ENCODE measurements at regions not wholly inside any gene's neighbourhood (a gene's known extent, or its start where the extent isn't known, plus 50 kb on each side); places are given as distances from the start of the nearest gene placed in this dataset.

DNA sequence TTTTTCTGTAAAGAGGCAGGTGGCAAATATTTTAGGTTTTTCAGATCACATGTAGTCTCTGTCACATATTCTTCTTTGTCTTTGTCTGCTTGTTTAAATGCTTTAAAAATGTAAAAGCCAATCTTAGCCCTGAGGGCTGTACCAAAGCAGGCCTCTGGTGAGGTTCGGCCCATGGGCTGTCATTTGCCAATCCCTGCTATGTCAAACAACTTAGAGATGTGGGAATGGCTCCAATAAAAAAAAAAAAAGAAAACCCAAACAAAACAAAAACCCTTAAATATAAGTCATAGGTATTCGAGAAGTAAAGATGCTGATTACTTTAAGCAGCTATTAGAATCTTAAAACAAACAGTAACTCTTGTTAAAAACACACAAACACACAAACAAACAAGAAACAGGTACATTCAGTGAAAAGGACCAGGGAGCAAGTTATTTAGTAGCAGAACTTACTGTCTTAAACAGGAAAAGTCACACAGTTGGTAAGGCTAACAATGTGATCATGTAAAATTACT, 61.4 kb upstream of the NAMPT start:
- no peaks in the 10 kb centered on the region for H3K27me3 ChIP-seq (ENCODE audit: control insufficient read depth in 3 of 3, insufficient read depth in 3 of 3, low read length in 2 of 3)
- peak overlapping the region in 1 of 2 donors; percentile 67 for H3K27ac ChIP-seq (ENCODE audit: low read depth in 1 of 2, low read length in 1 of 2)
- no peak overlapping the region for H3K4me3 ChIP-seq
- peaks cover 0 to 6% (median 4%) of the 10 kb centered on the region in 4 donors for H3K9me3 ChIP-seq (ENCODE audit: control insufficient read depth in 4 of 4, insufficient read depth in 3 of 4, low read length in 3 of 4)
- TF ChIP-seq, protein P1, sequence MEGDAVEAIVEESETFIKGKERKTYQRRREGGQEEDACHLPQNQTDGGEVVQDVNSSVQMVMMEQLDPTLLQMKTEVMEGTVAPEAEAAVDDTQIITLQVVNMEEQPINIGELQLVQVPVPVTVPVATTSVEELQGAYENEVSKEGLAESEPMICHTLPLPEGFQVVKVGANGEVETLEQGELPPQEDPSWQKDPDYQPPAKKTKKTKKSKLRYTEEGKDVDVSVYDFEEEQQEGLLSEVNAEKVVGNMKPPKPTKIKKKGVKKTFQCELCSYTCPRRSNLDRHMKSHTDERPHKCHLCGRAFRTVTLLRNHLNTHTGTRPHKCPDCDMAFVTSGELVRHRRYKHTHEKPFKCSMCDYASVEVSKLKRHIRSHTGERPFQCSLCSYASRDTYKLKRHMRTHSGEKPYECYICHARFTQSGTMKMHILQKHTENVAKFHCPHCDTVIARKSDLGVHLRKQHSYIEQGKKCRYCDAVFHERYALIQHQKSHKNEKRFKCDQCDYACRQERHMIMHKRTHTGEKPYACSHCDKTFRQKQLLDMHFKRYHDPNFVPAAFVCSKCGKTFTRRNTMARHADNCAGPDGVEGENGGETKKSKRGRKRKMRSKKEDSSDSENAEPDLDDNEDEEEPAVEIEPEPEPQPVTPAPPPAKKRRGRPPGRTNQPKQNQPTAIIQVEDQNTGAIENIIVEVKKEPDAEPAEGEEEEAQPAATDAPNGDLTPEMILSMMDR (IDR thresholded peaks at IDR 0.05; ENCODE audit: control extremely low read depth, extremely low read depth) = no peak
- ATAC-seq (ENCODE audit: insufficient read depth, low FRiP score) (no peak), DNase-seq (no peak)
- WGBS, 2 donors = 84 to 88% methylated on average over 2 of the region's 2 CpGs
- no peaks in the 10 kb centered on the region for H3K4me1 ChIP-seq (ENCODE audit: control insufficient read depth in 5 of 5, insufficient read depth in 5 of 5, low read length in 5 of 5)
- H3K9ac ChIP-seq (ENCODE audit: insufficient read depth in 1 of 2, low read length in 2 of 2) = no peak overlapping the region
- H3K36me3 ChIP-seq (ENCODE audit: control insufficient read depth in 4 of 4, insufficient read depth in 4 of 4, low read length in 4 of 4) = no peaks in the 10 kb centered on the region

DNA sequence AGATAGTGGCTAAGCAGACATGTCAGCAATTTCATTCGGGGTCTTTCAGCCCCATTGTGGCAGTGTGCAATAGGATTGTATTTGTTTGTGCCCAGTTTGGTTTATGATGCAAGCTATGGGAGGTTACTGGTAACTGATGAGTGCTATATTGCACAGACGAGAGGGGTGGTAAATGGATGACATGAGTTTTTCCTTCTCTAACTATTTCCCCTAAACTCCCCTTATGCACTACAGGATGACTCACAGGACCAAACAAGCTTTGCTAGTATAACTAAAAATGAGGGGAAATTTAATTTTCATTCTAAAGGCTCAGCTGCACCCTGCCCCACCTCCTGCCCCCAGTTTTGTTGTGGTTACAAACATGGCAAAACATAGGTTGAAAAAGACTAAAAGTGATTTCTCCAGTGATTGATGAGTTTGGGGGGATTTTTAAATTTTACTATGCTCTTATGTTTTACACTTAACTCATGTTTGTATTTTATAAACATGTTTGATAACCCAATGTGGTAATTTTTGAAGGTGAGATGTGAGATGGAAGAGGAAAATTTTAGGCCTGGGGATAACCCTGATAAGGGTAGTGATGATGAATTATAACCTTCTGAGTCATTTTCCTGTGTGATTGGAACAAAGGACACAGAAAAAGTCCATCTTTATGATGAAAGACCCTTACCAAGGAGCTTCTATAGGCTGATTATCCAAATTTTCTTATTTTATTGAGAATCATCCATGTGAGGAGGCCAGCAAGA, 60.8 kb upstream of the NAMPT start:
- TF ChIP-seq, protein P1 (IDR thresholded peaks at IDR 0.05; ENCODE audit: control extremely low read depth, extremely low read depth) = no peak
- H3K27me3 ChIP-seq (ENCODE audit: control insufficient read depth in 3 of 3, insufficient read depth in 3 of 3, low read length in 2 of 3) = no peaks in the 10 kb centered on the region
- H3K9me3 ChIP-seq (ENCODE audit: control insufficient read depth in 4 of 4, insufficient read depth in 3 of 4, low read length in 3 of 4) = peaks cover 0 to 11% (median 4%) of the 10 kb centered on the region in 4 donors
- no peak overlapping the region for H3K4me3 ChIP-seq
- 60 to 61% methylated on average over 2 of the region's 2 CpGs for WGBS, 2 donors
- no peaks in the 10 kb centered on the region for H3K36me3 ChIP-seq (ENCODE audit: control insufficient read depth in 4 of 4, insufficient read depth in 4 of 4, low read length in 4 of 4)
- ATAC-seq (ENCODE audit: insufficient read depth, low FRiP score) (peak; percentile 35), DNase-seq (no peak)
- H3K9ac ChIP-seq (ENCODE audit: insufficient read depth in 1 of 2, low read length in 2 of 2) = no peak overlapping the region
- H3K4me1 ChIP-seq (ENCODE audit: control insufficient read depth in 5 of 5, insufficient read depth in 5 of 5, low read length in 5 of 5) = no peaks in the 10 kb centered on the region
- no peak overlapping the region for H3K27ac ChIP-seq (ENCODE audit: low read depth in 1 of 2, low read length in 1 of 2)

DNA sequence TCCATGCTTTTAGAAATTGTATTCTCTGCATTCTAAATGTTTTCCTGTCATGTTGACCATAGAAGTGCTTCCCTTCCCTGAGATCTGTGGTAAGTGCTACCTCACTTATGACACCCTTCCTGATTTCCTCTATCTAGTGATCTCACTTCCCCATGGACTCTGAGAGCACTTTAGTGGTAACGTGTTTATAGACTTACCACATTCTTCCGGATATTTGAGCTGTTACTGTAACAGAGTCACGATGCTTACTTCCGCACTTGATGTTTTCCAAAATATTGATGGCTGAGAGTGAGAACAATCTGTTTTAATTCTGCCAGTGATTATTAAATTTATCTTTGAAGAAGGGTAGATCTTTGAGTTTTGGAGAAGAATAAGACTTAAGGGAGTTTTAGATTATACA, 60.1 kb upstream of the NAMPT start:
- H3K27me3 ChIP-seq (ENCODE audit: control insufficient read depth in 3 of 3, insufficient read depth in 3 of 3, low read length in 2 of 3) = no peaks in the 10 kb centered on the region
- H3K4me3 ChIP-seq = no peak overlapping the region
- TF ChIP-seq, protein P1 (IDR thresholded peaks at IDR 0.05; ENCODE audit: control extremely low read depth, extremely low read depth) = no peak
- no peak overlapping the region for H3K27ac ChIP-seq (ENCODE audit: low read depth in 1 of 2, low read length in 1 of 2)
- no peak for DNase-seq
- H3K36me3 ChIP-seq (ENCODE audit: control insufficient read depth in 4 of 4, insufficient read depth in 4 of 4, low read length in 4 of 4) = no peaks in the 10 kb centered on the region
- H3K9ac ChIP-seq (ENCODE audit: insufficient read depth in 1 of 2, low read length in 2 of 2) = no peak overlapping the region
- WGBS, 2 donors = 44 to 68% methylated on average over 4 of the region's 4 CpGs
- H3K4me1 ChIP-seq (ENCODE audit: control insufficient read depth in 5 of 5, insufficient read depth in 5 of 5, low read length in 5 of 5) = no peaks in the 10 kb centered on the region
- ATAC-seq (ENCODE audit: insufficient read depth, low FRiP score) = peak; percentile 61
- H3K9me3 ChIP-seq (ENCODE audit: control insufficient read depth in 4 of 4, insufficient read depth in 3 of 4, low read length in 3 of 4) = peaks cover 0 to 11% (median 2%) of the 10 kb centered on the region in 4 donors

All from lung (tissue), 11 donors.